HG02885 (cell line): ENCODE measurements at regions not wholly inside any gene's neighbourhood (a gene's known extent, or its start where the extent isn't known, plus 50 kb on each side); places are given as distances from the start of the nearest gene placed in this dataset.
"Not testable (repeated sequence)": the region's sequence is repeated elsewhere in the genome, so short reads cannot be mapped to it uniquely, and the experiment has no call there.

Source experiments
- ATAC-seq: cut with Tn5 transposase; IDR thresholded peaks from one replicate; pipeline ENCODE4 v1.9.1; 2021; ENCODE audit warnings: mild to moderate bottlenecking; ENCODE audit not compliant: unreplicated experiment, poor library complexity

- not testable (repeated sequence) for ATAC-seq
These were observed 241.0 kb upstream of the ZEB2 start for GRCh38 chr2:144760939-144761338.

GRCh38 chr2:144759746-144760145 is 239.8 kb upstream of the ZEB2 start:
- ATAC-seq = no peak

GRCh38 chr2:144758196-144758595 is 238.3 kb upstream of the ZEB2 start:
- not testable (repeated sequence) for ATAC-seq

- ATAC-seq = no peak
These were observed 233.5 kb upstream of the ZEB2 start for GRCh38 chr2:144753416-144753815.

- ATAC-seq = no peak
These were observed 231.4 kb upstream of the ZEB2 start for GRCh38 chr2:144751142-144751905.

DNA sequence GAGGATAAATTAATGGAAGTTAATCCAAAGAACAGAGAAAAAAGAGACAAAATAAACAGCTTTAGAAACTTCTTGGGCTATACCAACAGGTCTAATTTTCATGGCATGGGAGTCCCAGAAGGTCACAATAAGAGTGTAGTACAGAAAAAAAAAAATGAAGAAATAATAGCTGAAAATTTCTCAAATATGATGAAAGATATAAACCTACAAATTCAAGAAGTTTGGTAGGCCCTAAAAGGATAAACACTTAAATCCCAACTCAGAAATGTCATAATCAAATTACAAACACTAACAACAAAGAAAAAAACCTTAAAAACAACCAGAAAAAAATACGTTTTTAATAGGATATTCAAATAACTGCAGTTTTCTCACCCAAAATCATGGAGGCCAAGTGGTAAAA is 229.3 kb upstream of the ZEB2 start:
- no peak for ATAC-seq

- ATAC-seq = no peak
These were observed 228.5 kb upstream of the ZEB2 start for GRCh38 chr2:144748443-144748842.

DNA sequence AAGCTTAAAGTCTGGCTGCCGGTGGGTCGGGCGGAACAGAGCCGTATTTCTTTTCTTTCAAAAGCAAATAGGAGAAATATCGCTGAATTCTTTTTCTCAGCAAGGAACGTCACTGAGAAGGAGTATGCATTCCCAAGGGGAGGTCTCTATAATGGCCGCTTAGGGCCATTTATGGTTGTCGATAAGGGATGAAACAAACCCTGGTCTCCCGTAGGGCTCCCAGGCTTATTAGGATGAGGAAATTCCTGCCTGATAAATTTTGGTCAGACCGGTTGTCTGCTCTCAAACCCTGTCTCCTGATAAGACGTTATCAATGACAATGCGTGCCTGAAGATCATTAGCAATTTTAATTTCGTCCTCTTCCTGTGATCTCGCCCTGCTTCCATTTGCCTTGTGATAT is 227.7 kb upstream of the ZEB2 start:
- no peak for ATAC-seq

DNA sequence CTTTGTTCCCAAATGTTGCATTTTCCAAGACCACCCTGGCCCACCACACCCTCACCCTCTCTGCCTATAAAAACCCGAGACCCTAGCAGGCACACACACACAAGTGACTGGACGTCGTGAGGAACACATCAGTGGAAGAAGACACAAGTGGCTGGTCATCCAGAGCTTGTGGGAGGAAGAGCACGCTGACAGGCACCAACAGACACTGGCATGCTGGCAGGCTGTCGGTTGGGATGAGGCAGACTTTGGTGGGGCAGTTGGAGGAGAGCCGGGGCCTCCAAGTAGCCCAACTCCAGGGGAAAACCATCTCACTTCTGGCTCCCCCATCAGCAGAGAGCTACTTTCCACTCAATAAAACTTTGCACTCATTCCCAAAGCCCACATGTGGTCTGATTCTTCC is 225.5 kb upstream of the ZEB2 start:
- ATAC-seq = no peak

DNA sequence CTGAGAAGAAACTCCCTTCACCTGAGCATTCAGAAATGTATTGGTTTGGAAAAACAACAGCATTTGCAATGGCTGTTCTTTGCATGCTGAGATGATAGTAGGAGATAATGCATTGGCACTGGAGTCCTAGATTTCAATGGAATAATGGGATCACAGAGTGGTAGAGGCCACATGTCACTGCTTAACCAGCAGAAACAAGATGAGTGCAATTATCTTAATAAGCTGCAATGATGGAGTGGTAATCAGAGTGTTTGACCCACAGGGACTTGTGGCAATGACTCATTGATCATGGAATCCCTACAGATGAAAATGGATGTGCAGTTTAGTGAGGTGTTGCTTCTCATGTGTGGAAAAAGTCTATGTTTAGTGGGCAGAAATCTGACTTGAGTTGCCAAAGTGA is 218.8 kb upstream of the ZEB2 start:
- ATAC-seq = no peak

DNA sequence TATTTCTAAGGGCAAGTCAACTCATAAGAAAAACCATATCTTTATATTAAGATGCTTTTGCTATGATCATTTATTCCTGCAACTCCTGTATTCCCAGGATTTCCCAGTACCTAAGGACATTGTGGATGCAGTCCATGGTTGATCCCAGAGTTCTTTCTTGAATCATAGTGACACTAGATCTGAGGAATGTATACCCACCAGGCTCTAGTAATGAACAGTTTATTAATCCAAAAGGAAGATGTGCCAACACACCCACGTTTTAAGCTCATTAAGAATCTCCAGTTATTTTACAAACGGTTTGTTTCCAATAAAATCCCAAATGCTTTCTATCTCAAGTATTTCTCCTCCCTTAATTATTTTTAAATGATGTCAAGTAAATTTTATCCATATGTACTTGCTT is 210.8 kb upstream of the ZEB2 start:
- no peak for ATAC-seq

DNA sequence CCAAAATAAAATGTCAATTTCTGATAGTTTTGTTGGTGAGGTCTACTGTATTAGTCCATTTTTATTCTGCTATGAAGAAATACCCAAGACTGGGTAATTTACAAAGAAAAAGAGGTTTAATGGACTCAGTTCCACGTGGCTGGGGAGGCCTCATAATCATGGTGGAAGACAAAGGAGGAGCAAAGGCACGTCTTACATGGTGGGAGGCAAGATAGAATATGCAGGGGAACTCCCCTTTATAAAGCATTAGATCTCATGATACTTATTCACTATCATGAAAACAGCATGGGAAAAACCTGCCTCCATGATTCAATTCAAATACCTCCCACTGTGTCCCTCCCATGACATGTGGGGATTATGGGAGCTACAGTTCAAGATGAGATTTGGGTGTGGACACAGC is 204.5 kb upstream of the ZEB2 start:
- not testable (repeated sequence) for ATAC-seq

DNA sequence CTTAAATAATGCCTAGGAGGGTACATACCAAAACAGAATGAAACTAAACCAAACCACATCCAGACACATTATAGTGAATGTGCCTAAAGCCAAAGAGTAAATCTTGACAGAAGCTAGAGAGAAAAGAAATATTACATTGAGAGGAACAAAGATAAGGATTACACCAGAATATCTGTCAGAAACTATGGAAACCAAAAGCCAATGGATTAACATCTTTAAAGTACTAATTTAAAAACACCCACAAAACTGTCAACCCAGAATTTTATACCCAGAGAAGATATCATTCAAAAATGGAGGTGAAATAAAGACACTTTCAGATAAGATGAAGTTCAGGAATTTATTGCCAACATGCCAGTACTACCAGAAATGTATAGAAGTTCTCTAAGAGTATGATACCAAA is 198.5 kb upstream of the ZEB2 start:
- ATAC-seq = no peak

DNA sequence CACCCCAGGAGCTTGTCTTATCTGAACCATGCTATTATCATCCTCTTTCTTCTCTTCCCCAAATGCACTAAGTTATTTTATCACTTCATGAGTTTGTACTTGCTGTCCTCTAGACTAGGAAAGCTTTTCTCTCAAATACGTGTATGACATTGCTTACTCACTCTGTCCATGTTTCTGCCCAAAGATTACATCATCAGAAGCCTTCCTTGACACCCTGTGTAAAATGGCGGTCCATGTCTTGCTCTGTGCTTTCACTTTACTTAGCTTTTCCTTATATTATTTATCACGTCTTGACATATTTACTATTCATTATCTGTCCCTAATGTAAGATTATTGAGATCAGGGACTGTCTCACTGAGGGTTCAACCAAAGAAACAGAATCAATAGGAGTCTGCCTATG is 196.1 kb upstream of the ZEB2 start:
- ATAC-seq = no peak

- no peak for ATAC-seq
These were observed 193.5 kb upstream of the ZEB2 start for GRCh38 chr2:144713410-144713809.

DNA sequence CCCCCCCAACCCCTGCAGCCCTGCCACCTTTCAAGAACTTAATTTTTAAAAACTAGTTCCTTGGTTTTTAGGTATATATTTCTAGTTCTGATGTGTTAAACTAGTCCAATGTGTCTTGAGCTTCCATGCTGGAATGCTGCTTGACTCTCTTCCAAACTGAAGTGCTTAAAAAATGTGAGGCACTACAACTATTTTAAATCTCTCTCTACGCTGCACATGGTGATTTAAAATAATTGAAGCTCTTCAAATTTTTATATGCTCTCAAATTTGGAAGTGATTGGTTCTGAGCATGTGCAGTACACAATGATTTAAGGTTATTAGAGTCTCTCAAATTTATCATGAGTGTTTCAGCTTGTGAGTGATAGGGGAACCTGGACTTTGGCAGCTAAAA is 192.6 kb upstream of the ZEB2 start:
- no peak for ATAC-seq

- no peak for ATAC-seq
These were observed 192.0 kb upstream of the ZEB2 start for GRCh38 chr2:144711630-144712549.

- ATAC-seq = no peak
These were observed 191.2 kb upstream of the ZEB2 start for GRCh38 chr2:144711084-144711483.

DNA sequence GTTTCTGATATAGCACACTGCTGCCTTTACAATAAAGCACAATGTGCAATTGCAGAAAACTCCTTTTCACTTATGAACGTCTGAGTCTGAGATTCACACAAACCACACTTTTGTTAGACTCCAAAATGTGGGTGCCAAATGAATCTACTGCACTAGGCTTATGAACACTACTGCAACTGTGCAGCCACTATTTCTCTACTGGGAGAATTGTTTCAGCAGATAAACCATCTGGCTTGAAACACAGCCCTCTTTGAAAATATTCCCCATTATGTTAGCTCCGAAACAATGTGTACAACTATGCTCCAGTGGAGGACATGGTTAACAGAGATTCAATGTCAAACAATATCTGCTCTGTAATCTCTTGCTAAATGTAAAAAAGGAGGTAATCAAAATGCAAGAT is 188.7 kb upstream of the ZEB2 start:
- ATAC-seq = no peak

DNA sequence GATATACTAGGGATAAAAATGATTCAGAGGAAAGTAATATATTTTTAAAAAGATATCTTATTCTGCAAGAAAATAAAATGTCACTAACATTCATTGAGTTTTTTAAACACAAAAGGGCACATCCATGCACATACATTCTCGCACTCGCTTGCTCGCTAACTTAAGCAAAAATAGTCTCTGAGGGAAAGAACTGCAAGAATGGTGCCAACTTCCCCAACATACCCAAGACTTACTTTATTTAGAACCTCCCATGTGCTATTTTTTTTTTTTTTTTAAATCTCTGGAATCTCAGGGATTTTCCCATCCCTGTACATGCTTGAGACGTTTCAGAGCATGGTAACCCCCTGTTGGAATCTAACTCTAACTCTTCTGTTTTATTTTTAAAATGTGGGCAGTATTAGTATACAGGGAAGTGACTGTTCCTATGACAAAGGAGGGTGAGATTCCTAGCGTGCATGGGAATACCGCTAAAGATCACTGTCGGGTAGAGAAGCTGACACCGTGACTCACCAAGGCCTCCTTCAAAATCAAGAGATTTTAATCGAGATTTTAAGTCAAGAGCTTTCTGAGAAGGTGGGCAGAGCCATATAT is 187.9 kb upstream of the ZEB2 start:
- ATAC-seq = no peak

- no peak for ATAC-seq
These were observed 186.7 kb upstream of the ZEB2 start for GRCh38 chr2:144706647-144707046.
